NCI-H2029 treated with DMSO at 0.1 percent for 48 hours (cell line): ENCODE measurements at regions not wholly inside any gene's neighbourhood (a gene's known extent, or its start where the extent isn't known, plus 50 kb on each side); places are given as distances from the start of the nearest gene placed in this dataset.
"Not testable (repeated sequence)": the region's sequence is repeated elsewhere in the genome, so short reads cannot be mapped to it uniquely, and the experiment has no call there.

ENCODE experiments used
- DNase-seq: peaks from one replicate; lab custom pipeline; 2025; lab: John Stamatoyannopoulos, UW

DNA sequence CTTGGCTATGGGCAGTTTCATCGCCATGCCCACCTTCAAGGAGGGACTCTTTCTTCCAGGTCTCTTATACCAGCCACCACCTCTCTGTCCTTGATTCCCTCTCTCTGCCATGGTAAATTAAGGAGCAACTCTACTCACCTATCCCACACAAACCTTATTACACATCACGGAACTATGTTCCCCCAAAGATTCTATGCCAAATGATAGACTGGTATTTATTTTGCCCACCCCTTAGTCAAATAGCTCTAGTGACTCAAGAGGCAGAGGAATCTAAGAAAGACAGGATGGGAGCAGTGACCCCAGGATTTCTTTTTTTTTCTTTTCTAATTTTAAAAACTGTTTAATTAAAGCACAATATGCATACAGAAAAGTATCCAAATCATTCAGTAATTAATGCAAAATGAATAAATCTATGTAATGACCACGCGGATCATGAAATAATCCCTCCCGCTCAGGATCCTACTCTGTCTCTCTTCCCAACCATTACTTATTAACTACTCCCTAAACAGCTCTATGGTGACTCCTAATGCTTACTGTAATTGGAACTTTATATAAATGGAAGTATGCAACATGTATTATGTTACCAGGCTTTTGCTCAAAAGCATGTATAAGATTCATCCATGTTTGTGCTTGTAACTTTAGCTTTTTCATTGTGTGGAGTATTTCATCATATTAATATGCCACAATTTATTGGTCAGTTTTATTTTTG lies 410.8 kb upstream of the RASGRP1 start:
- DNase-seq, result no peak

GRCh38 chr15:38991126-38991525 lies 426.5 kb upstream of the RASGRP1 start:
- DNase-seq, result no peak

DNA sequence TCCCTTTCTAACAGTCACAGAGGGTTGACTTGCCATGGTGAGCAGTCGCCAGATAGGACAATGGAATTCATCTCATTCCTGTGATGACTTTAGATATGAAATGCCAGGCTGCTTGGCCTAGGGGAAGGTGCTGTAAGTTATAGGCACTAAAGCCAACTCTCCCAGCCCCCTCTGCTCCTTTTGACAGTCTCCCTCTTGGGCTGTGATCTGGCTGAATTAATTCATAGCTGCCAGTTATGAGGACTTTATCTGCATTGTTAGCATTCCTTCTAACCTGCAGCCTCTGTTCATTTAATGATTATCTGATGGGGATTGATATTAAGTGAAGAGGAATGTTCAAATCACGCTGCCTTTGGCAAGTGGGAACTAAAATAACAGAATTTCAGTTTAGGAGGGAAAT lies 427.1 kb upstream of the RASGRP1 start:
- DNase-seq, result no peak

- no peak for DNase-seq
These were observed 427.9 kb upstream of the RASGRP1 start for GRCh38 chr15:38992506-38992905.

GRCh38 chr15:38992930-38993329 lies 428.3 kb upstream of the RASGRP1 start:
- no peak for DNase-seq

GRCh38 chr15:38994310-38994709 lies 429.7 kb upstream of the RASGRP1 start:
- DNase-seq, result no peak

- DNase-seq, result no peak
These were observed 431.6 kb upstream of the RASGRP1 start for GRCh38 chr15:38996111-38996631.

DNA sequence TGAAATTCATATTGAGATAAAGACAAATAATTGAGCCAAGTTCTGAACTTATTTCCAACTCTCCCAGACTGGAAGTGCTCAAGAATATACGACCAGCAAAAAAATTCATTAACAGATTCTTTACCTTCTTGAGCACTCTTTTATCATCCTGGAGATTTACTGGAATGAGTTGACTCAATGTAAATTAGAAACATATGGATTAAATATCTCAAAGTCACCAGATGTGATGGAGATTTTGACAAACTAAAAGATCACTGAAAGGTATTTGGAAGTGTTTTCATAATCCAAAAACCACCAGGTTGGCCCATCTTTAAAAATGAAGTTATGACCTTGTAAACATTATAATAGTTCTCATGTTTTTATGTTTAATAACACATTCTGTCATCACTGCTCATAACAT lies 433.2 kb upstream of the RASGRP1 start:
- DNase-seq, result no peak

DNA sequence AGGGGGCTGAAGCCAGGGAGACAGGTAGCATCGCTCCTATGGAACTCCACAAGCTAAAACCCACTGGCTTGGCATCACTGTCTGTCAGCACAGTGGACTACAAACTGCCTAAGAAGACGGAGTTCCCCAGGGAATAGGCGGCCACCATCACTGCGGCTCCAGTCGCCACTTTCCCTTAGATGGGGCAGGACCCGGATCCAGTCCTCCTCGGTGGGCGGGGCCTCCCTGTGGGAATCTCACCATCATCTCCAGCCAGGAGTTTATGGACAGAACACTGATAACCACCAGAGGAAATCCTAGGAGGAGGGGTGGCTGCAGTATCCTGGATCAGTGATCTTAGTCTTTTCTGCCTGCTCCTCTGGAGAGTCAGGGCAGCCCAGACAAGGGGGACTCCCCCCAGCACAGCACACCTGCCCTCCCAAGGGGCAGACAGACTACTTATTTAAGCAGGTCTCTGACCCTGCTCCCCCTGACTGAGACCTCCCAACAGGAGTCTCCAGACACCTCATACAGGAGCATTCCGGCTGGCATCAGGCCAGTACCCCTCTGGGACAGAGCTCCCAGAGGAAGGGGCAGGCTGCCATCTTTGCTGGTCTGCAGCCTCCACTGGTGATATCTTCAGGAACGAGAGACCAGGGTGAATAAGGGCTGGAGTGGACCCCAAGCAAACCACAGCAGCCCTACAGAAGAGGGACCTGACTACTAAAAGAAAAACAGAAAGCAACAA lies 435.6 kb upstream of the RASGRP1 start:
- DNase-seq, result no peak

- DNase-seq, result no peak
These were observed 445.1 kb upstream of the RASGRP1 start for GRCh38 chr15:39009740-39010139.

- not testable (repeated sequence) for DNase-seq
These were observed 446.5 kb upstream of the RASGRP1 start for GRCh38 chr15:39011066-39011465.

GRCh38 chr15:39013262-39013661 lies 448.6 kb upstream of the RASGRP1 start:
- DNase-seq, result no peak

DNA sequence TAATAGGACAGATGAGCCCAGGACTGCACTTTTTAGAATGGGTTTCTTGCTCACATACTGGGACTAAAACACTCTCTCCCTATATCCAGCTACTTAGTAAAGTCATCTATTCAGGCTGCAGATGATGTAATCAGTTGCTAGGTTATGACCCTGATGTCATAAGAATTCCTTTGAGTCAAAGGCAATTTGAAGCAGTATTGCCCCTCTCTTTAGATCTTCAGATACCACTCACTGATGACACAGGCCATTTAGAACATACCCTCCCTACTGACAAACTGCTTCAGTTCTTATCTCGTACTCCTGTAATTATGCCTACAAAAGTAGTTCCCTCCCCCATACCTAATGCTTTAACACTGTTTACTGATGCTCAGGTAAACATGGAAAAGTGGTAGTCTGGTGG lies 450.1 kb upstream of the RASGRP1 start:
- DNase-seq, result no peak

DNA sequence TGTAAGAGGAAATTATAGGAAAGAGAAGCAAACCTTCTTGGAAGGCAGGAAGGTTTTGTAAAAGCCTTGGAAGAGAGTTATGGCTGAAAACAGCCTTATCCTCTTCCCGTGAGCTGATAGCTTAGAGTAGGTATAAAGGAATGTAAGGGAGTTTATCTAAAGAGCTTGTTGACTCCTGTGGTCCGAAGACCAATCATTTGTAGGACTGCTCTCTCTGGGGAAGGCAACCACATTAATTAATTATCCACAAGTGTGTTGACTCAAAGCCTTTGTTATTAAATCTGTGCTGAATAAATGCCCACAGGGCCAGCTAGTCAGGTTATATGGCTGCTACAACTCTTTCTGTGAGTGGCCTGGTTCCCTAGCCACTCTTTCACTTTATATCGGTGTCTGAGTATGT lies 452.1 kb upstream of the RASGRP1 start:
- no peak for DNase-seq

DNA sequence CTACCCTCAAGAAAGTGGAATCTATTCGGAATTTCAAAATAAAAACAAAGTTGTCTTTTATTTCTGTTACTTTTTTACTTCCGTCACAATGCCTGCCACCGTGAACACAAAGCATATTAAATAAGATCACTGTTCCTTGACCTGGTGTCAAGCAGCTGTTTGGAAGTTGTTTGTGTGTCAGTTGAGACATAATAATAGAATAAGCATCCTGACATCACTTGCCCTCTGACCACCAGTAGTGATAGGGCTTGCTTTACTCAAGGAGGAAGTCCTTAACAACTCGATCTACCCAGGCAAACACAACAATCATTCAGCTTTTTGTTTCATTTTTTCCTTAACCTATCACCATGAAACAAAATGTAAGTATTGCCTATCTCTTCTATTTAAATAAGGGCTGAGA lies 454.4 kb upstream of the RASGRP1 start:
- DNase-seq, result no peak

DNA sequence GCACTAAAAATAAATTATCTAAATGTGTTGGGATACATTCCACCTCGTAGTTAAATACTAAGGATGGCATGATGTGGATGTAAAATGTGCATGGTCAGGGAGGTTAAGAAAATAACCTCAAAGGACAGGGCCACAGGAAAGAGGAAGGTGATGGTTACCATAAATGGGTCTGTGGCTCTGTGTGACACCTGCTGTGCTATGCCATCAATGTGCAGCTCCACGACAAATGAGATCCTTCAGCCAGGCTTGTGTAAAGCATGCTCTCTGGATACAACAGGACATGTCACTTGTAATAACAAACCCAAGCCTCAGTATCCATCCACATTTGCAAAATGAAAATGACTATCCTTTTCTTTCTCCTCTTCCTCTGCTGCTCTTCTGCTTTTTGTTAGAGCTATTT lies 456.7 kb upstream of the RASGRP1 start:
- DNase-seq, result no peak

DNA sequence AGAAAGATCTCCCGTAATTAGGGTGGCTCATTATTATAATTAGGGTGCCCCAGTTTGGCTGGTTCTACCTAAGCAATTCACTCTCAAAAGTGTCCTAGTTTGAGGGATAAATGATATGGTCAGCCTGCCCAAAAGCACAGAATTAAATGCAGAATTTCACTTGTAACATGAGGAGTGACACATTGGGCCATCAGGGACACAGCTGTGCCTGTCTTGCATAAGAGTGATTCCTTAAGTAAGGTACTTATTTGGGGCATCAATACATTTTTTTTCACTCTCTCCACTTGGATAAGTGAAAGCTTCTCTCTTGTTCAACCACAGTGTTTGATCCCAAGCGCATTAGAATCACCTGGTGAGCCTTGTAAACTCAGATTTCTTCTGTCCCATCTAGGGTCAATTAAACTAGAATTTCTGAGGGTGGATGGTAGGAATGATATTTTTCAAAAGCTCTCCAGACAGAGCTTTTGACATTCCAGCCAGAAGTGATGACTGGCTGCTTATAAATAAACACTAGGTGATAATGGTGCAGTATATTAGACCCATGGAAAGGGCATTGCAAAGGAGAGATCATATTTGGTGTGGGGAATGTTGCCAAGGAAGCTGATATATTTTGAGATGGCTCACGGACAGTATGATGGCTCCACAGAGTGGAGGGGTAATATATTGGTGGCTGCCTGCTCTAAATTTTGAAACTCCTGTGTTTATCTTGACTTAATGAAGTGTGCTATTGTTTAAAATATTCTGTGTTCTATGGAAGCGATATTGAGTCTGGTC lies 458.1 kb upstream of the RASGRP1 start:
- DNase-seq, result no peak

- DNase-seq, result no peak
These were observed 460.7 kb upstream of the RASGRP1 start for GRCh38 chr15:39025321-39025720.

DNA sequence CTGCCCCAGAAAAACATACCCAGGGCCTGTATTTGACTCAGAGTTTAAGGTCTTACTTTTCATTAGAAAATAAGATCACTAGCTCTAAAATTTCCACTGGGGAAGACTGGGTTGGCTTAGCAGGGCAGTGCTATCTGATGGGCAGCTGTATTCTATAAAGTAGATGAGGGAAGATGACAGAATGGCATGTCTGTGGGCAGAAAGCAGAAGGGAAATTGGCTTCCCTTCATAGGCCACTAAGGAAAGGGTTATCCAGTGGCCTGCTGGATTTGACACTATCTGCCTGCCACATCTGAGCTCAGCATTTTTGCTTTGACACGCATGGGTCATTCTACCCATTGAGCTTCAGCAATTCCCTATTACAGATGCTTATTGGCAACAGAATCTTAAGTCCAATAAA lies 461.3 kb upstream of the RASGRP1 start:
- no peak for DNase-seq

DNA sequence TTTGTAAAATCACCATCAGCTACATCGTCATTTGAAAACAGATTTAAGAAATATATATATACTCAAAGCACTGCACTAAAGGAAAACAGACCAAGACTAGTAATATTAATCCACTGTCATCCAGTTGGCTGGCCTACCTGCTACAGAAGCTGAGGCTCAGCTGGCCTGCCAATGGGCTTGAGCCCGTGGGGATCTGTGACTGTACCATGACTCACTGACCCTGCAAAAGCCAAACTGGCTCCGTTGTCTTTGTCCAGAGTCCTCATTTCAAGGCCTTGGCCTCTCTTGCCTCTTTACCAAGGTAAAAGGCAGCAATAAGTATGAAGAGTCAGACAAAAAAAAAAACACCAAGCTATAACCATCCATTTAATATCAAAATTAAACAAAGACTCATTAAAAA lies 463.5 kb upstream of the RASGRP1 start:
- no peak for DNase-seq

- no peak for DNase-seq
These were observed 465.1 kb upstream of the RASGRP1 start for GRCh38 chr15:39029741-39030140.

- DNase-seq, result no peak
These were observed 465.9 kb upstream of the RASGRP1 start for GRCh38 chr15:39030291-39031070.
